Vagina (tissue), 2 donors: ENCODE measurements at regions not wholly inside any gene's neighbourhood (a gene's known extent, or its start where the extent isn't known, plus 50 kb on each side); places are given as distances from the start of the nearest gene placed in this dataset.

Experiments used
- DNase-seq, 2 donors: peaks; one replicate each; pipeline ENCODE4 v3.0.0-alpha.2; 2017; ENCODE audit errors: extremely low spot score in 2 of 2
- H3K27ac ChIP-seq: fragments of 200-600 bp; sonication (generic); one replicate; pipeline ENCODE4 v1.5.1; 2019
- H3K27me3 ChIP-seq: fragments of 200-600 bp; sonication (generic); one replicate; pipeline ENCODE4 v1.5.1; 2019
- H3K36me3 ChIP-seq, 2 donors: fragments of 200-600 bp; sonication (generic); one replicate each; pipeline ENCODE4 v1.5.1; 2017 to 2019
- H3K4me1 ChIP-seq: fragments of 200-600 bp; sonication (generic); one replicate; pipeline ENCODE4 v1.5.1; 2019
- H3K4me3 ChIP-seq, 2 donors: fragments of 200-600 bp; sonication (generic); 1 replicate in 1 of 2; 2 replicates in 1 of 2; pipeline ENCODE4 v1.5.1; 2016 to 2019
- H3K9me3 ChIP-seq: fragments of 200-600 bp; sonication (generic); one replicate; pipeline ENCODE4 v1.5.1; 2019
- POLR2A ChIP-seq, 2 donors: fragments of 450-650 bp; IDR thresholded peaks; one replicate each; pipeline ENCODE4 v1.6.1; 2017; ENCODE audit warnings: antibody characterized with exemption in 2 of 2, mild to moderate bottlenecking in 2 of 2, moderate library complexity in 2 of 2
- POLR2AphosphoS5 ChIP-seq, 2 donors: sonication (generic); formaldehyde crosslinking; IDR thresholded peaks; one replicate each; pipeline ENCODE4 v1.9.0; 2017; ENCODE audit warnings: antibody characterized with exemption in 2 of 2, mild to moderate bottlenecking in 2 of 2, low read depth in 1 of 2; ENCODE audit not compliant: insufficient read depth in 1 of 2
- intact Hi-C: fragments of 100-400 bp; cut with DNase I; formaldehyde crosslinking; loops from one replicate; pipeline ENCODE4 v1.15.1; 2023
- TF ChIP-seq, protein P1 (sequence below), 3 experiments: fragments of 450-650 bp in 2 of 3; fragments of 200-600 bp in 1 of 3; sonication (generic) in 1 of 3; IDR thresholded peaks; one replicate each; pipeline ENCODE4 v1.5.1; 2017 to 2019; ENCODE audit warnings: antibody characterized with exemption in 3 of 3, mild to moderate bottlenecking in 2 of 3, moderate library complexity in 2 of 3

DNA sequence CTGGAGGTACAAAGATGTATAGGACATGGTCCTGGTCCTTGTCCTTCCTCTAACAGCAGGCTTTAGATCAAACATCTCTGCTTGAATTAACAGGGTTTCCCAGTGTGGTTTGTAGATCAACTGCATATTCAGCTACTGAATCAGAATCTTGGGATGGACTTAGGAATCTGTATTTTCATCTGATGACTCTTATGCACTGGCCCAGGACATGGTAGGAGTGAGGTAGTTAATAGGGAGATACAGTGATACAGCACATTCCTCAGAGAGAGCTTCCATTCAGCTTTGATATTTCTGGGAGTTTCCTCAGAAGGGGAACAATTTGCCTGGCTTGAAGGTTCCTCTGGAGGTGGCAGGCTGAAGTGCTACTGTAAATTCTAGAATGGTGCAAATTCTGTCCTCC is 203.1 kb downstream of the LARP7 start:
- intact Hi-C loops: no loop called here
- H3K27me3 ChIP-seq: no peaks in the 10 kb centered on the region
- no peaks in the 10 kb centered on the region for H3K36me3 ChIP-seq
- H3K27ac ChIP-seq: no peak overlapping the region
- no peaks in the 10 kb centered on the region for H3K4me1 ChIP-seq
- H3K9me3 ChIP-seq: no peaks in the 10 kb centered on the region
- H3K4me3 ChIP-seq: no peak overlapping the region
- TF ChIP-seq POLR2AphosphoS5 (IDR thresholded peaks at IDR 0.05; ENCODE audit: insufficient read depth in 1 of 2, low read depth in 1 of 2): no peak
- no peak for TF ChIP-seq POLR2A (IDR thresholded peaks at IDR 0.05)
- TF ChIP-seq, protein P1, sequence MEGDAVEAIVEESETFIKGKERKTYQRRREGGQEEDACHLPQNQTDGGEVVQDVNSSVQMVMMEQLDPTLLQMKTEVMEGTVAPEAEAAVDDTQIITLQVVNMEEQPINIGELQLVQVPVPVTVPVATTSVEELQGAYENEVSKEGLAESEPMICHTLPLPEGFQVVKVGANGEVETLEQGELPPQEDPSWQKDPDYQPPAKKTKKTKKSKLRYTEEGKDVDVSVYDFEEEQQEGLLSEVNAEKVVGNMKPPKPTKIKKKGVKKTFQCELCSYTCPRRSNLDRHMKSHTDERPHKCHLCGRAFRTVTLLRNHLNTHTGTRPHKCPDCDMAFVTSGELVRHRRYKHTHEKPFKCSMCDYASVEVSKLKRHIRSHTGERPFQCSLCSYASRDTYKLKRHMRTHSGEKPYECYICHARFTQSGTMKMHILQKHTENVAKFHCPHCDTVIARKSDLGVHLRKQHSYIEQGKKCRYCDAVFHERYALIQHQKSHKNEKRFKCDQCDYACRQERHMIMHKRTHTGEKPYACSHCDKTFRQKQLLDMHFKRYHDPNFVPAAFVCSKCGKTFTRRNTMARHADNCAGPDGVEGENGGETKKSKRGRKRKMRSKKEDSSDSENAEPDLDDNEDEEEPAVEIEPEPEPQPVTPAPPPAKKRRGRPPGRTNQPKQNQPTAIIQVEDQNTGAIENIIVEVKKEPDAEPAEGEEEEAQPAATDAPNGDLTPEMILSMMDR (IDR thresholded peaks at IDR 0.05): no peak
- DNase-seq: no peak

DNA sequence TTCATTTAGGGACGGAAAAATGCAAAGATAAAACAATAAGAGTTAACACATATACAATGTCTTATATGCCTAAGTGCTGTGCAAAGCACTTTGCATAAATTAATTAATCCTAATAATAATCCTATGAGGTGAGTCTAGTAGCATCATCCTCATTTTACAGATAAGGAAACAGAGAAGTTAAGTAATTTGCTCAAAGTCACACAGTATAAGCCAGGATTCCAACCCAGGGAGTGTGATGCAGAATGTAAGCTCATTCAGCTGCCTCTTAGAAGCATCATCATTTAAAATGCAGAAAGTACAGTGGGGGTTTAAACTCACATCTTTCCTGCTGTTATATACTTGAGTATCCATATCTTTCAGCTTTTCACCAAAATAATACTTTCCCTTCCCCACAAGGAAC is 203.7 kb downstream of the LARP7 start:
- no peaks in the 10 kb centered on the region for H3K27me3 ChIP-seq
- no peak overlapping the region for H3K4me3 ChIP-seq
- intact Hi-C loops: no loop called here
- no peak overlapping the region for H3K27ac ChIP-seq
- H3K9me3 ChIP-seq: no peaks in the 10 kb centered on the region
- TF ChIP-seq, protein P1 (IDR thresholded peaks at IDR 0.05): no peak
- TF ChIP-seq POLR2AphosphoS5 (IDR thresholded peaks at IDR 0.05; ENCODE audit: insufficient read depth in 1 of 2, low read depth in 1 of 2) (no peak), POLR2A (IDR thresholded peaks at IDR 0.05) (no peak)
- no peak for DNase-seq
- H3K36me3 ChIP-seq: no peaks in the 10 kb centered on the region
- H3K4me1 ChIP-seq: no peaks in the 10 kb centered on the region

DNA sequence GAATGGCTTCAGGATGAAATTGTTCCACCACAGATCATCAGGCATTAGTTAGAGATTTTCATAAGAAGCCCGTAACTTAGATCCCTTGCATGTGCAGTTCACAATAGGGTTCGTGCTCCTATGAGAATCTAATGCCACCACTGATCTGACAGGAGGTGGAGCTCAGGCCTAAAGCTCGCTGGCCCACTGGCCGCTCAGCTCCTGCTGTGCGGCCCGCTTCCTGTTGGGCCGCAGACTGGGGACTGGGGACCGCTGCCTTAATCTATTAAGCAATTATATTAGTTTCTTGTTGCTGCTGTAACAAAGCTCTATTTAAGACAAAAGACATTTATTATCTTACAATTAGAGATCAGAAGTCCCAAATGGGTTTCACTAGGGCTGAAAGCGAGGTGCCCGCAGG is 205.6 kb downstream of the LARP7 start:
- H3K4me1 ChIP-seq: peaks cover 9% of the 10 kb centered on the region
- H3K36me3 ChIP-seq: no peaks in the 10 kb centered on the region
- no peak for DNase-seq
- intact Hi-C loops: no loop called here
- TF ChIP-seq, protein P1 (IDR thresholded peaks at IDR 0.05): no peak
- TF ChIP-seq POLR2AphosphoS5 (IDR thresholded peaks at IDR 0.05; ENCODE audit: insufficient read depth in 1 of 2, low read depth in 1 of 2) (no peak), POLR2A (IDR thresholded peaks at IDR 0.05) (no peak)
- H3K4me3 ChIP-seq: no peak overlapping the region
- H3K27ac ChIP-seq: no peak overlapping the region
- no peaks in the 10 kb centered on the region for H3K27me3 ChIP-seq
- H3K9me3 ChIP-seq: no peaks in the 10 kb centered on the region

DNA sequence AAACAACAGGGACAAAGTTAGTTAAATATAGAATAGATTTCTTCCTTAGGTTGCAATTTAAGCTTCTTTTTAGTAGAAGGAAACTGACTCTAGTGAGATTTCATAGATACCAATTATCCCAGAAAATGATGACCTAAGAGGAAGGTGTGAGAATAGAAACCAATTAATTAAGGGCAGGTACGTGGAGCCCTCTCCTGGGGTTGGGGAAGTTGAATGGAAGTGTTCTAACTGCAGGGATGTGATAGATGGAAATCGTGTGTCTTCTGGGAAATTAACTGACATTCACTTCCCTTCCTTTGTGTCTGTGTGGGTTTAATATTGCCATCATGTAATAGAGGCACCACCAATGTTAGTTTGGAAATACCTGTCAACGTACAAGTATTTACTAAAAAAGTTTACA is 204.1 kb upstream of the ANK2 start:
- intact Hi-C loops: no loop called here
- peaks cover 20% of the 10 kb centered on the region for H3K4me1 ChIP-seq
- H3K36me3 ChIP-seq: no peaks in the 10 kb centered on the region
- H3K27me3 ChIP-seq: no peaks in the 10 kb centered on the region
- no peak overlapping the region for H3K4me3 ChIP-seq
- TF ChIP-seq POLR2A (IDR thresholded peaks at IDR 0.05): no peak
- TF ChIP-seq, protein P1 (IDR thresholded peaks at IDR 0.05): no peak
- no peak for TF ChIP-seq POLR2AphosphoS5 (IDR thresholded peaks at IDR 0.05; ENCODE audit: insufficient read depth in 1 of 2, low read depth in 1 of 2)
- no peaks in the 10 kb centered on the region for H3K9me3 ChIP-seq
- DNase-seq: no peak
- no peak overlapping the region for H3K27ac ChIP-seq

DNA sequence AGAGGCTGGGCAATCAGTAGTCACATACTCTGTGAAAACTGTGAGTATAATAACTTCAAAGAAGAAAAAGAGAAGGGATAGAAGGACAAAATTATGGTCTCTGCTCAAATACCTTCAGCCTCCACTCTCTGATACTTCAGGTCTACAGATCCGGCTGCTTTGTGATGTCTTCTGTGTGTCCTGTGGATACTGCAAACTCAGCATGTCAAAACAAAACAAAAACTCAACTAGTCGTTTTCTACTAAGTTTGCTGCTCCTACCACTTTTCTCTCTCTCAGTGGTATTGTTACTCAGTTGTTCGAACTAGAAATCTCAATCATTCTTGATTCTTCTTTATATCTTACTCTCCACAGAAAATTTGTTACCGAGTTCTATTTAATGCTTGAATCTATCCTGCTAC is 202.4 kb upstream of the ANK2 start:
- no peak overlapping the region for H3K27ac ChIP-seq
- DNase-seq: no peak
- H3K36me3 ChIP-seq: no peaks in the 10 kb centered on the region
- peaks cover 20% of the 10 kb centered on the region for H3K4me1 ChIP-seq
- no peak overlapping the region for H3K4me3 ChIP-seq
- H3K9me3 ChIP-seq: no peaks in the 10 kb centered on the region
- intact Hi-C loops: no loop called here
- TF ChIP-seq POLR2A (IDR thresholded peaks at IDR 0.05) (no peak), POLR2AphosphoS5 (IDR thresholded peaks at IDR 0.05; ENCODE audit: insufficient read depth in 1 of 2, low read depth in 1 of 2) (no peak)
- TF ChIP-seq, protein P1 (IDR thresholded peaks at IDR 0.05): no peak
- no peaks in the 10 kb centered on the region for H3K27me3 ChIP-seq
